Neuronal stem cell (in vitro differentiated cells): ENCODE measurements at regions not wholly inside any gene's neighbourhood (a gene's known extent, or its start where the extent isn't known, plus 50 kb on each side); places are given as distances from the start of the nearest gene placed in this dataset.

Experiments
- DNase-seq: peaks from one replicate; pipeline ENCODE4 v3.0.0-alpha.2; 2013; ENCODE audit warnings: low spot score
- H2AFZ ChIP-seq: one replicate; pipeline ENCODE4 v1.6.1; 2013; ENCODE audit warnings: mild to moderate bottlenecking, low read length, inconsistent platforms
- H2AK5ac ChIP-seq: 2 replicates; pipeline ENCODE4 v1.6.1; 2013; ENCODE audit warnings: low read depth, mild to moderate bottlenecking, inconsistent platforms, low read length, moderate library complexity, mixed read lengths
- H2BK120ac ChIP-seq: 2 replicates; pipeline ENCODE4 v1.6.1; 2013; ENCODE audit warnings: low read depth, mild to moderate bottlenecking, inconsistent platforms, low read length, moderate library complexity, mixed read lengths
- H2BK12ac ChIP-seq: one replicate; pipeline ENCODE4 v1.6.1; 2013; ENCODE audit warnings: low read length, inconsistent platforms
- H2BK15ac ChIP-seq: 2 replicates; pipeline ENCODE4 v1.6.1; 2013; ENCODE audit warnings: mild to moderate bottlenecking, low read length, inconsistent platforms, mixed read lengths
- H2BK5ac ChIP-seq: one replicate; pipeline ENCODE4 v1.6.1; 2013; ENCODE audit warnings: inconsistent platforms, mild to moderate bottlenecking, low read length, moderate library complexity
- H3K14ac ChIP-seq: one replicate; pipeline ENCODE4 v1.6.1; 2013; ENCODE audit warnings: low read length, inconsistent platforms
- H3K18ac ChIP-seq: 2 replicates; pipeline ENCODE4 v1.6.1; 2013; ENCODE audit warnings: low read length, inconsistent platforms
- H3K23ac ChIP-seq: 2 replicates; pipeline ENCODE4 v1.6.1; 2013; ENCODE audit warnings: low read depth, mild to moderate bottlenecking, mixed read lengths, low read length, inconsistent platforms; ENCODE audit not compliant: poor library complexity
- H3K27ac ChIP-seq: replicated peaks from 3 replicates; pipeline ENCODE4 v1.5.1; 2013; ENCODE audit warnings: low read length, inconsistent platforms
- H3K27me3 ChIP-seq, 3 experiments: 2 replicates each; pipeline ENCODE4 v1.6.1; 2013; ENCODE audit warnings: low read length in 3 of 3, mild to moderate bottlenecking in 2 of 3, inconsistent platforms in 1 of 3, low read depth in 1 of 3, mixed read lengths in 1 of 3, moderate library complexity in 1 of 3; ENCODE audit not compliant: control insufficient read depth in 3 of 3, insufficient read depth in 3 of 3
- H3K36me3 ChIP-seq, 2 donors: replicated peaks in 1 of 2; 2 replicates each; pipeline ENCODE4 v1.6.1; 2013; ENCODE audit warnings: low read length in 2 of 2; ENCODE audit not compliant: control insufficient read depth in 2 of 2, insufficient read depth in 2 of 2
- H3K4ac ChIP-seq: 2 replicates; pipeline ENCODE4 v1.6.1; 2013; ENCODE audit warnings: inconsistent platforms, mild to moderate bottlenecking, low read length, moderate library complexity
- H3K4me1 ChIP-seq, 2 donors: 1 replicate in 1 of 2; 2 replicates in 1 of 2; pipeline ENCODE4 v1.6.1; 2013; ENCODE audit warnings: low read length in 2 of 2, low read depth in 1 of 2; ENCODE audit not compliant: control insufficient read depth in 2 of 2, insufficient read depth in 1 of 2
- H3K4me2 ChIP-seq: one replicate; pipeline ENCODE4 v1.6.1; 2013; ENCODE audit warnings: mild to moderate bottlenecking, low read length, inconsistent platforms; ENCODE audit not compliant: insufficient read depth, poor library complexity, severe bottlenecking
- H3K4me3 ChIP-seq, 2 donors: 2 replicates each; pipeline ENCODE4 v1.5.1; 2013; ENCODE audit warnings: low read length in 2 of 2, mild to moderate bottlenecking in 2 of 2, inconsistent platforms in 1 of 2, moderate library complexity in 1 of 2
- H3K79me1 ChIP-seq: one replicate; pipeline ENCODE4 v1.6.1; 2013; ENCODE audit warnings: low read depth, mild to moderate bottlenecking, inconsistent platforms, low read length, moderate library complexity
- H3K9ac ChIP-seq: one replicate; pipeline ENCODE4 v1.6.1; 2013; ENCODE audit warnings: mild to moderate bottlenecking, low read depth, low read length, inconsistent platforms; ENCODE audit not compliant: poor library complexity
- H3K9me3 ChIP-seq, 2 donors: replicated peaks in 1 of 2; 2 replicates each; pipeline versions ENCODE3 to v1.6.1; 2013; ENCODE audit warnings: low read length in 2 of 2, mild to moderate bottlenecking in 2 of 2, inconsistent platforms in 1 of 2, low read depth in 1 of 2, mixed read lengths in 1 of 2, moderate library complexity in 1 of 2; ENCODE audit not compliant: control insufficient read depth in 2 of 2, insufficient read depth in 1 of 2
- H4K8ac ChIP-seq: one replicate; pipeline ENCODE4 v1.6.1; 2013; ENCODE audit warnings: low read depth, mild to moderate bottlenecking, inconsistent platforms, low read length, moderate library complexity
- H4K91ac ChIP-seq: one replicate; pipeline ENCODE4 v1.6.1; 2013; ENCODE audit warnings: low read length, low read depth, mild to moderate bottlenecking, inconsistent platforms; ENCODE audit not compliant: poor library complexity
- WGBS, 2 donors: extraction: QIAGEN DNeasy Blood & Tissue Kit; methylation state at CpG; one replicate each; pipeline ENCODE4 v1.1.7; 2013; ENCODE audit warnings: missing lambda C conversion rate in 2 of 2, mixed read lengths in 1 of 2; ENCODE audit not compliant: insufficient read length in 2 of 2, insufficient replicate concordance in 1 of 2; ENCODE audit errors: extremely low coverage in 2 of 2; 5-methylcytosine and 5-hydroxymethylcytosine counted together

- no peak overlapping the region for H2AK5ac ChIP-seq
- H3K9ac ChIP-seq, result no peak overlapping the region
- peaks cover 0 to 4% (median 0%) of the 10 kb centered on the region in 3 experiments for H3K27me3 ChIP-seq
- H3K18ac ChIP-seq, result no peak overlapping the region
- no peak overlapping the region for H2BK120ac ChIP-seq
- H3K4me2 ChIP-seq, result no peak overlapping the region
- no peak overlapping the region for H3K14ac ChIP-seq
- no peaks in the 10 kb centered on the region for H3K36me3 ChIP-seq
- no peak for DNase-seq
- no peak overlapping the region for H2BK15ac ChIP-seq
- H3K4me3 ChIP-seq, result no peak overlapping the region
- H2AFZ ChIP-seq, result no peak overlapping the region
- no peak overlapping the region for H3K27ac ChIP-seq
- H3K79me1 ChIP-seq, result no peaks in the 10 kb centered on the region
- no peak overlapping the region for H2BK12ac ChIP-seq
- no peak overlapping the region for H4K8ac ChIP-seq
- no peaks in the 10 kb centered on the region for H3K4me1 ChIP-seq
- no peak overlapping the region for H3K23ac ChIP-seq
- no peaks in the 10 kb centered on the region for H3K9me3 ChIP-seq
- H3K4ac ChIP-seq, result no peak overlapping the region
- WGBS, 2 donors, result no CpG with 5 or more reads among the region's 2 CpGs
- H4K91ac ChIP-seq, result no peak overlapping the region
- H2BK5ac ChIP-seq, result no peak overlapping the region
Measured at GRCh38 chr1:238153253-238153652, 262.5 kb upstream of the ZP4 start.

GRCh38 chr1:238152119-238152518 lies 261.4 kb upstream of the ZP4 start:
- H3K23ac ChIP-seq, result no peak overlapping the region
- H2AFZ ChIP-seq, result no peak overlapping the region
- no peak overlapping the region for H2BK120ac ChIP-seq
- WGBS, 2 donors, result no CpG with 5 or more reads among the region's 2 CpGs
- H2AK5ac ChIP-seq, result no peak overlapping the region
- H3K14ac ChIP-seq, result no peak overlapping the region
- no peak overlapping the region for H3K9ac ChIP-seq
- H3K4me3 ChIP-seq, result no peak overlapping the region
- H3K27me3 ChIP-seq, result peaks cover 0 to 4% (median 0%) of the 10 kb centered on the region in 3 experiments
- no peak overlapping the region for H3K27ac ChIP-seq
- no peak overlapping the region for H2BK12ac ChIP-seq
- H3K4ac ChIP-seq, result no peak overlapping the region
- no peak overlapping the region for H2BK5ac ChIP-seq
- H4K91ac ChIP-seq, result no peak overlapping the region
- H3K4me1 ChIP-seq, result no peaks in the 10 kb centered on the region
- no peaks in the 10 kb centered on the region for H3K9me3 ChIP-seq
- H3K36me3 ChIP-seq, result no peaks in the 10 kb centered on the region
- H2BK15ac ChIP-seq, result no peak overlapping the region
- H3K79me1 ChIP-seq, result no peaks in the 10 kb centered on the region
- no peak overlapping the region for H4K8ac ChIP-seq
- no peak overlapping the region for H3K18ac ChIP-seq
- DNase-seq, result no peak
- H3K4me2 ChIP-seq, result no peak overlapping the region

GRCh38 chr1:238143038-238143437 lies 252.3 kb upstream of the ZP4 start:
- Histone ChIP-seq H3K79me1 (no peaks in the 10 kb centered on the region), H3K4me2 (no peak overlapping the region), H3K14ac (no peak overlapping the region), H3K23ac (no peak overlapping the region), H2BK12ac (no peak overlapping the region), H3K9me3 (no peaks in the 10 kb centered on the region), H2BK120ac (no peak overlapping the region), H3K27me3 (no peaks in the 10 kb centered on the region), H3K4ac (no peak overlapping the region), H4K91ac (no peak overlapping the region), H4K8ac (no peak overlapping the region), H2BK15ac (no peak overlapping the region), H3K18ac (no peak overlapping the region), H3K4me3 (no peak overlapping the region), H3K4me1 (peaks cover 0 to 2% of the 10 kb centered on the region in 2 donors), H3K27ac (no peak overlapping the region), H3K36me3 (no peaks in the 10 kb centered on the region), H2AFZ (no peak overlapping the region), H2AK5ac (no peak overlapping the region), H3K9ac (no peak overlapping the region), H2BK5ac (no peak overlapping the region)
- DNase-seq, result no peak
- no CpG with 5 or more reads among the region's 3 CpGs for WGBS, 2 donors

- Histone ChIP-seq H3K4ac (no peak overlapping the region), H4K91ac (no peak overlapping the region), H2BK120ac (no peak overlapping the region), H3K36me3 (no peaks in the 10 kb centered on the region), H3K27me3 (no peaks in the 10 kb centered on the region), H3K9ac (no peak overlapping the region), H3K9me3 (no peaks in the 10 kb centered on the region), H2BK5ac (no peak overlapping the region), H3K23ac (no peak overlapping the region), H3K14ac (no peak overlapping the region), H2AK5ac (no peak overlapping the region), H3K4me2 (no peak overlapping the region), H3K79me1 (no peaks in the 10 kb centered on the region), H3K18ac (no peak overlapping the region), H3K4me3 (no peak overlapping the region), H2AFZ (no peak overlapping the region), H2BK12ac (no peak overlapping the region), H3K4me1 (peaks cover 0 to 2% of the 10 kb centered on the region in 2 donors), H2BK15ac (no peak overlapping the region), H3K27ac (no peak overlapping the region), H4K8ac (no peak overlapping the region)
- WGBS, 2 donors, result no CpG with 5 or more reads among the region's 1 CpG
- no peak for DNase-seq
Measured at GRCh38 chr1:238141353-238141752, 250.6 kb upstream of the ZP4 start.
